Smooth muscle cell (in vitro differentiated cells): ENCODE measurements at regions not wholly inside any gene's neighbourhood (a gene's known extent, or its start where the extent isn't known, plus 50 kb on each side); places are given as distances from the start of the nearest gene placed in this dataset.

Experiments used
- DNase-seq: peaks from one replicate; lab custom pipeline; 2025; ENCODE audit not compliant: unreplicated experiment; lab: John Stamatoyannopoulos, UW
- H2AFZ ChIP-seq: fragments of 200-600 bp; sonication (generic); 2 replicates; pipeline ENCODE4 v1.6.0; 2016; ENCODE audit warnings: antibody characterized with exemption, low read depth, mild to moderate bottlenecking
- H3F3A ChIP-seq: fragments of 200-600 bp; sonication (generic); 2 replicates; pipeline ENCODE4 v1.6.0; 2017; ENCODE audit warnings: antibody characterized with exemption, low read depth
- H3K27ac ChIP-seq: fragments of 200-600 bp; sonication (generic); 2 replicates; pipeline ENCODE4 v1.5.1; 2016; ENCODE audit warnings: low read depth, mild to moderate bottlenecking
- H3K27me3 ChIP-seq: fragments of 200-600 bp; sonication (generic); 2 replicates; pipeline ENCODE4 v1.6.1; 2016; ENCODE audit warnings: low read depth, mild to moderate bottlenecking
- H3K36me3 ChIP-seq: fragments of 200-600 bp; sonication (generic); 2 replicates; pipeline ENCODE4 v1.5.1; 2016; ENCODE audit warnings: low read depth
- H3K4me1 ChIP-seq: fragments of 200-600 bp; sonication (generic); 2 replicates; pipeline ENCODE4 v1.5.1; 2016; ENCODE audit warnings: low read depth
- H3K4me2 ChIP-seq: fragments of 200-600 bp; sonication (generic); 2 replicates; pipeline ENCODE4 v1.6.0; 2016; ENCODE audit warnings: mild to moderate bottlenecking
- H3K4me3 ChIP-seq: fragments of 200-600 bp; sonication (generic); 2 replicates; pipeline ENCODE4 v1.5.1; 2016; ENCODE audit warnings: mild to moderate bottlenecking
- H3K79me2 ChIP-seq: fragments of 200-600 bp; sonication (generic); 2 replicates; pipeline ENCODE4 v1.6.0; 2016; ENCODE audit warnings: low read depth, mild to moderate bottlenecking
- H3K9ac ChIP-seq: fragments of 200-600 bp; sonication (generic); 2 replicates; pipeline ENCODE4 v1.6.0; 2016; ENCODE audit warnings: low read depth
- H3K9me3 ChIP-seq: fragments of 200-600 bp; sonication (generic); replicated peaks from 2 replicates; pipeline ENCODE4 v1.5.1; 2016; ENCODE audit warnings: low read depth
- H4K20me1 ChIP-seq: fragments of 200-600 bp; sonication (generic); 2 replicates; pipeline ENCODE4 v1.6.0; 2016; ENCODE audit warnings: low read depth
- WGBS: methylation state at CpG from one replicate; pipeline ENCODE4 v1.1.7; 2016; ENCODE audit warnings: low lambda C conversion rate; 5-methylcytosine and 5-hydroxymethylcytosine counted together
- TF ChIP-seq, protein P1 (sequence below): fragments of 200-600 bp; sonication (generic); IDR thresholded peaks from 2 replicates; pipeline ENCODE4 v1.5.1; 2017; ENCODE audit warnings: borderline replicate concordance, mild to moderate bottlenecking, antibody characterized with exemption; ENCODE audit not compliant: insufficient read depth, poor library complexity, severe bottlenecking

GRCh38 chr1:234689236-234689635 lies 79.3 kb upstream of the IRF2BP2 start:
- H3K27ac ChIP-seq, result no peak overlapping the region
- H3K4me3 ChIP-seq, result no peak overlapping the region
- no peak for DNase-seq
- H3K9me3 ChIP-seq, result no peaks in the 10 kb centered on the region
- H3K36me3 ChIP-seq, result no peaks in the 10 kb centered on the region
- no peaks in the 10 kb centered on the region for H3K4me1 ChIP-seq
- H3K27me3 ChIP-seq, result no peaks in the 10 kb centered on the region
- no peak overlapping the region for H3K9ac ChIP-seq
- H3K4me2 ChIP-seq, result no peak overlapping the region
- WGBS, result 85% methylated on average over 3 of the region's 3 CpGs
- H3F3A ChIP-seq, result no peaks in the 10 kb centered on the region
- H3K79me2 ChIP-seq, result no peaks in the 10 kb centered on the region
- H2AFZ ChIP-seq, result no peak overlapping the region
- TF ChIP-seq, protein P1, sequence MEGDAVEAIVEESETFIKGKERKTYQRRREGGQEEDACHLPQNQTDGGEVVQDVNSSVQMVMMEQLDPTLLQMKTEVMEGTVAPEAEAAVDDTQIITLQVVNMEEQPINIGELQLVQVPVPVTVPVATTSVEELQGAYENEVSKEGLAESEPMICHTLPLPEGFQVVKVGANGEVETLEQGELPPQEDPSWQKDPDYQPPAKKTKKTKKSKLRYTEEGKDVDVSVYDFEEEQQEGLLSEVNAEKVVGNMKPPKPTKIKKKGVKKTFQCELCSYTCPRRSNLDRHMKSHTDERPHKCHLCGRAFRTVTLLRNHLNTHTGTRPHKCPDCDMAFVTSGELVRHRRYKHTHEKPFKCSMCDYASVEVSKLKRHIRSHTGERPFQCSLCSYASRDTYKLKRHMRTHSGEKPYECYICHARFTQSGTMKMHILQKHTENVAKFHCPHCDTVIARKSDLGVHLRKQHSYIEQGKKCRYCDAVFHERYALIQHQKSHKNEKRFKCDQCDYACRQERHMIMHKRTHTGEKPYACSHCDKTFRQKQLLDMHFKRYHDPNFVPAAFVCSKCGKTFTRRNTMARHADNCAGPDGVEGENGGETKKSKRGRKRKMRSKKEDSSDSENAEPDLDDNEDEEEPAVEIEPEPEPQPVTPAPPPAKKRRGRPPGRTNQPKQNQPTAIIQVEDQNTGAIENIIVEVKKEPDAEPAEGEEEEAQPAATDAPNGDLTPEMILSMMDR, result no peak
- no peaks in the 10 kb centered on the region for H4K20me1 ChIP-seq

- Histone ChIP-seq H4K20me1 (no peaks in the 10 kb centered on the region), H3K4me3 (no peak overlapping the region), H3K36me3 (no peaks in the 10 kb centered on the region), H3F3A (no peaks in the 10 kb centered on the region), H3K27me3 (no peaks in the 10 kb centered on the region), H2AFZ (no peak overlapping the region), H3K27ac (no peak overlapping the region), H3K79me2 (no peaks in the 10 kb centered on the region), H3K9ac (no peak overlapping the region), H3K4me1 (no peaks in the 10 kb centered on the region), H3K4me2 (no peak overlapping the region), H3K9me3 (no peaks in the 10 kb centered on the region)
- WGBS, result 97% methylated on average over 2 of the region's 2 CpGs
- no peak for DNase-seq
- TF ChIP-seq, protein P1, result no peak
Observed at GRCh38 chr1:234687011-234687410, 77.0 kb upstream of the IRF2BP2 start.

DNA sequence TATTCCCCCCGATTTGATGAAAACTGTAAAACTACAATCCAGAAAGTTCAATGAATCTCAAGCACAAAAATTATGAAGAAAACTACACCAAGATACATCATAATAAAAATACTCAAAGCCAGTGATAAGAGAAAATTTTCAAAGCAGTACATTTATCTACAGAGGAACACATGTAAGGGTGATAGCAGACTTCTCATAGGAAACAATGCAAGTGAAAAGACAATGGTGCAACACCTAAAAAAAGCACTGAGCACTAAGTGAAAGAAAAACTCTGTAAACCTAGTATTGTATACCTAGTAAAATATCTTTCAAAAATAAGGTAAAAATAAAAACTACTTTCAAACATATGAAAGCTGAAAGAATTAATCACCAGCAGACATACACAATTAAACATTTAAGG lies 76.1 kb upstream of the IRF2BP2 start:
- Histone ChIP-seq H4K20me1 (no peaks in the 10 kb centered on the region), H2AFZ (no peak overlapping the region), H3K79me2 (no peaks in the 10 kb centered on the region), H3K9me3 (no peaks in the 10 kb centered on the region), H3K4me3 (no peak overlapping the region), H3F3A (no peaks in the 10 kb centered on the region), H3K27ac (no peak overlapping the region), H3K36me3 (no peaks in the 10 kb centered on the region), H3K9ac (no peak overlapping the region), H3K27me3 (no peaks in the 10 kb centered on the region), H3K4me2 (no peak overlapping the region), H3K4me1 (no peaks in the 10 kb centered on the region)
- 97% methylated on average over 1 of the region's 1 CpG for WGBS
- TF ChIP-seq, protein P1, result no peak
- DNase-seq, result no peak

GRCh38 chr1:234684856-234685255 lies 74.9 kb upstream of the IRF2BP2 start:
- no peak overlapping the region for H3K9ac ChIP-seq
- no peaks in the 10 kb centered on the region for H3K79me2 ChIP-seq
- H3K9me3 ChIP-seq, result no peaks in the 10 kb centered on the region
- no peaks in the 10 kb centered on the region for H3K27me3 ChIP-seq
- no peak overlapping the region for H3K4me2 ChIP-seq
- WGBS, result 98% methylated on average over 2 of the region's 2 CpGs
- no peak for DNase-seq
- H4K20me1 ChIP-seq, result no peaks in the 10 kb centered on the region
- no peaks in the 10 kb centered on the region for H3K4me1 ChIP-seq
- no peak overlapping the region for H3K4me3 ChIP-seq
- H3F3A ChIP-seq, result no peaks in the 10 kb centered on the region
- TF ChIP-seq, protein P1, result no peak
- H2AFZ ChIP-seq, result no peak overlapping the region
- no peaks in the 10 kb centered on the region for H3K36me3 ChIP-seq
- H3K27ac ChIP-seq, result no peak overlapping the region
